GM10248 (cell line): ENCODE measurements at regions not wholly inside any gene's neighbourhood (a gene's known extent, or its start where the extent isn't known, plus 50 kb on each side); places are given as distances from the start of the nearest gene placed in this dataset.

Source experiments
- CTCF ChIA-PET: fragments of 300-600 bp; sonication (Branson Sonifier 250); formaldehyde crosslinking; extraction: SDS; loops from one replicate; lab custom pipeline; 2021; ENCODE audit warnings: antibody characterized with exemption; lab: Yijun Ruan, JAX
- POLR2A ChIA-PET: fragments of 350-650 bp; sonication (Branson Sonifier 250); formaldehyde crosslinking; extraction: SDS; loops from one replicate; lab custom pipeline; 2020; ENCODE audit warnings: antibody characterized with exemption; lab: Yijun Ruan, JAX
- DNase-seq: peaks from one replicate; pipeline ENCODE4 v3.0.0; 2012; ENCODE audit errors: extremely low spot score
- TF ChIP-seq, protein P1 (sequence below): IDR thresholded peaks from 2 replicates; pipeline ENCODE4 v1.5.1; 2012; ENCODE audit warnings: mild to moderate bottlenecking, low read depth; ENCODE audit errors: extremely low read depth, missing control alignments, control extremely low read depth

DNA sequence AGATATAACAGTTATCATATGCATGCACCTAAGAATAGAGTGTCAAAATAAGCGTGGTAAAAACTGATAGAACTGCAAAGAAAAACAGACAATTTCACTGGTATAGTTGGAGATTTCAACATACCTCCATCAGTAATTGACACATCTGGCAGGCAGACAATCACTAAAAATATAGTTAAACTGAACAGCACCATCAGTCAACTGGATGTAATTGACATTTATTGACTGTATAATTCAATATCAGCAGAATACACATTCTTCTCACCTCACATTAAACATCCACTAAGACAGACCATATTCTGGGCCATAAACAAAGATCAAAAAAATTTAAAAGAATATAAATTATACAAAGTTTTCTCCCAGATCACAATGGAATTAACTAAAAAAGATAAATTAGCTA is 378.5 kb upstream of the RGPD4 start:
- no peak for DNase-seq
- ChIA-PET CTCF (no interaction called here), POLR2A (no interaction called here)
- TF ChIP-seq, protein P1, sequence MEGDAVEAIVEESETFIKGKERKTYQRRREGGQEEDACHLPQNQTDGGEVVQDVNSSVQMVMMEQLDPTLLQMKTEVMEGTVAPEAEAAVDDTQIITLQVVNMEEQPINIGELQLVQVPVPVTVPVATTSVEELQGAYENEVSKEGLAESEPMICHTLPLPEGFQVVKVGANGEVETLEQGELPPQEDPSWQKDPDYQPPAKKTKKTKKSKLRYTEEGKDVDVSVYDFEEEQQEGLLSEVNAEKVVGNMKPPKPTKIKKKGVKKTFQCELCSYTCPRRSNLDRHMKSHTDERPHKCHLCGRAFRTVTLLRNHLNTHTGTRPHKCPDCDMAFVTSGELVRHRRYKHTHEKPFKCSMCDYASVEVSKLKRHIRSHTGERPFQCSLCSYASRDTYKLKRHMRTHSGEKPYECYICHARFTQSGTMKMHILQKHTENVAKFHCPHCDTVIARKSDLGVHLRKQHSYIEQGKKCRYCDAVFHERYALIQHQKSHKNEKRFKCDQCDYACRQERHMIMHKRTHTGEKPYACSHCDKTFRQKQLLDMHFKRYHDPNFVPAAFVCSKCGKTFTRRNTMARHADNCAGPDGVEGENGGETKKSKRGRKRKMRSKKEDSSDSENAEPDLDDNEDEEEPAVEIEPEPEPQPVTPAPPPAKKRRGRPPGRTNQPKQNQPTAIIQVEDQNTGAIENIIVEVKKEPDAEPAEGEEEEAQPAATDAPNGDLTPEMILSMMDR, result no peak

DNA sequence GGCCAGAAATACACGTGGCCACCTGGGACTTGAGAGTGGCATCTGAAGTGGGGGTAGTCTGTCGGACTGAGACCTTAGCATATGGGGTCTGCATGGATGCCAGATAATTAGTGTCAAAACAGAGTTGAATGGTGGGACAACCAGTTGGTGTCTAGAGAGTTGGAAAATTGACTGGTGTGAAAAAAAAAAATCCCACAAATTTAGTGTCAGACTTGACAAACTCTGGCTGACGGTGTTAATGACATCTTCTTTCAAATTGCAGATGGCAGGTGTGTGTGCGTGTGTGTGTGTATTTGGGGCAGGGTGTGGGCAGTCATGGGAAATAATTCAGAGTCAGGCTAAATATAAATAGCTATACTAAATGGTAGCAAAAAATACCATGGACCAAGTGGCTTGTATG is 365.4 kb upstream of the RGPD4 start:
- CTCF ChIA-PET, result no interaction called here
- no peak for DNase-seq
- TF ChIP-seq, protein P1, result no peak
- POLR2A ChIA-PET, result interaction anchor here (0.7 kb wide), 1 partner anchor 192 kb away, joined by 4 read pairs; no protein-coding TSS in a partner anchor

DNA sequence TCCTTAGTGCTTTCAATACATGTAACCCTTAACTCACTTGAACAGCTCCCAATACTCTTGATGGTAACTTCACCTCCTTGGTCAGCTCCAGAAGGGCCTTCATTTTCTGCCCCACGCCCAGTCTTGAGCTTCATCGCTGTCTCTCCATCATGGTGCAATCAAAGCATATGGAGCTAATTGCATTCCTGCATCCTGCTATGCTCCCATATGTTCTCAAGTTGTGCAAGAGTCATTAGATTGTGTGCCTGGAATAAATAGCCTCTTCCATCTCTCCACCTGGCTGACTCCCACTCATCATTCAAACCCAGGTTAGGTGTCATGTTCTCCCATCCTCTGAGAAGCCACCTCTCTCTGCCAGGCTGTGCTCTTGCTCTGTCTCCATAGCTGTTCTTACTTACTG is 364.5 kb upstream of the RGPD4 start:
- DNase-seq, result no peak
- CTCF ChIA-PET, result no interaction called here
- TF ChIP-seq, protein P1, result no peak
- POLR2A ChIA-PET, result no interaction called here

- DNase-seq, result no peak
- TF ChIP-seq, protein P1, result no peak
- ChIA-PET CTCF (no interaction called here), POLR2A (no interaction called here)
Measured at GRCh38 chr2:107466241-107466640, 360.5 kb upstream of the RGPD4 start.

DNA sequence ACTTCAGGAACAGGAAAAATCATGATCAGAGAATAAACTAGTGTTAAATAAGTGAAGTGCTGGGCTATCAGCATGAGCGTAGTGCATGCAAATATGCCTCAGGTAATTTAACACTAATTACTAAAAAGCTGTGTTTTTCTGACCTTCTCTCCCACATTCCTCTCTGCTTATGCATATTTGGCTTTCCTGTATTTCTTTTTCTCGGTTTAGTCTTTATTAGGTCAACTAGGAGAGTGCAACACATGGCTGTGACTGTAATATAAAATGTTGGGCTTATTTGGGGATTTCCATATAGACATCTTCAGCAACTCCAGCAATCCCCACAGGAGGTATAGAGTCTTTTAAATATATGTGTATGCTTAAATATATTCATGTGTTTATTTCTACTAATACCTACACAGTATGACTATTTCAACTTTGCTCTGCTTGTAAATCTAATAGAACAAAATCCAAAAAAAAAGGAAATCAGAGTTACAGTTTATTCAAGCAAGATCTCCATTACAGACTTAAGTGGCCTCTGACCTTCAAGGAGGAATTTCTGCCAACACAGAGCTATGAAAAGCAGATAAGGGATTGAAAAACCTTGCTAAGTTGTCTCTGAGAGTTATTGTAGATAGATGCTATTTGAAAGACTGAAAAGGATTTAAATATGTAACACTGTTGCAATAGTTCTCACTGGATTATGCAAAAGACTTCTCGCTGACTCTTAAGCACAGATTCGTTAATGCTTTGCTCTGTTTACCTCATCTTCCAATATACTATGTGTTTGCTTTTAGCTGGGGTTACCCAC is 359.5 kb upstream of the RGPD4 start:
- ChIA-PET POLR2A (no interaction called here), CTCF (no interaction called here)
- DNase-seq, result no peak
- TF ChIP-seq, protein P1, result no peak

- TF ChIP-seq, protein P1, result no peak
- ChIA-PET POLR2A (no interaction called here), CTCF (no interaction called here)
- no peak for DNase-seq
Measured at GRCh38 chr2:107469437-107469995, 357.2 kb upstream of the RGPD4 start.
